ENCODE measurements at regions not wholly inside any gene's neighbourhood (a gene's known extent, or its start where the extent isn't known, plus 50 kb on each side); places are given as distances from the start of the nearest gene placed in this dataset.
"Not testable (repeated sequence)": the region's sequence is repeated elsewhere in the genome, so short reads cannot be mapped to it uniquely, and the experiment has no call there.

GRCh38 chr21:18148401-18148800, 96.2 kb upstream of the CHODL start:
- no peak overlapping the region for H3K9ac ChIP-seq (ENCODE audit: low read depth, low read length)
- no peaks in the 10 kb centered on the region for H3K9me3 ChIP-seq (ENCODE audit: control insufficient read depth, insufficient read depth, low read length)
- H3K4me1 ChIP-seq (ENCODE audit: insufficient read depth, low read length), result no peaks in the 10 kb centered on the region
- no peaks in the 10 kb centered on the region for H3K36me3 ChIP-seq (ENCODE audit: insufficient read depth, low read length)

GRCh38 chr21:18147678-18148077, 97.0 kb upstream of the CHODL start:
- Histone ChIP-seq H3K4me1 (ENCODE audit: insufficient read depth, low read length) (no peaks in the 10 kb centered on the region), H3K9me3 (ENCODE audit: control insufficient read depth, insufficient read depth, low read length) (no peaks in the 10 kb centered on the region), H3K9ac (ENCODE audit: low read depth, low read length) (no peak overlapping the region), H3K36me3 (ENCODE audit: insufficient read depth, low read length) (no peaks in the 10 kb centered on the region)

- no peak overlapping the region for H3K9ac ChIP-seq (ENCODE audit: low read depth, low read length)
- no peaks in the 10 kb centered on the region for H3K4me1 ChIP-seq (ENCODE audit: insufficient read depth, low read length)
- H3K36me3 ChIP-seq (ENCODE audit: insufficient read depth, low read length), result no peaks in the 10 kb centered on the region
- no peaks in the 10 kb centered on the region for H3K9me3 ChIP-seq (ENCODE audit: control insufficient read depth, insufficient read depth, low read length)
Observed at GRCh38 chr21:18146820-18147219, 97.8 kb upstream of the CHODL start.

DNA sequence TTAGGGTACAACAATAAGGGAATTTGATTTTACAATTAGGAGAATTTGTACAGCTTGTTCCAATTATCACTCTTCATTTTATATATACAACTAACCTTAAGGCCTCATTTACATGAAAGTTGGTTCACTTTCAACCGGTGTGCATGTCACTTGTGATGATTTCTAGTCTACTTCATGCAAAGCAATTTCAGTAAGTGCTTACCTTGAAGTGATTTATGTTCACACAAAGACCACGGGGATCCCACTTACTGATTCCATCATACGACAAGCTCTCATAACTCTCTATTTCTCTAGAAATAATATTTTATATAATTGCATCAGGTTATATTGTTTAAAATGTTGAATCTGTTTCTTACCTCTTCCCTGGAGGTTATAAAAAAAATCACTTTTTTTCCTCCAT, 100.3 kb upstream of the CHODL start:
- H3K9ac ChIP-seq (ENCODE audit: low read depth, low read length), result no peak overlapping the region
- no peaks in the 10 kb centered on the region for H3K36me3 ChIP-seq (ENCODE audit: insufficient read depth, low read length)
- no peaks in the 10 kb centered on the region for H3K9me3 ChIP-seq (ENCODE audit: control insufficient read depth, insufficient read depth, low read length)
- no peaks in the 10 kb centered on the region for H3K4me1 ChIP-seq (ENCODE audit: insufficient read depth, low read length)

- Histone ChIP-seq H3K4me1 (ENCODE audit: insufficient read depth, low read length) (no peaks in the 10 kb centered on the region), H3K9ac (ENCODE audit: low read depth, low read length) (no peak overlapping the region), H3K36me3 (ENCODE audit: insufficient read depth, low read length) (no peaks in the 10 kb centered on the region), H3K9me3 (ENCODE audit: control insufficient read depth, insufficient read depth, low read length) (no peaks in the 10 kb centered on the region)
Observed at GRCh38 chr21:18142655-18143054, 102.0 kb upstream of the CHODL start.

DNA sequence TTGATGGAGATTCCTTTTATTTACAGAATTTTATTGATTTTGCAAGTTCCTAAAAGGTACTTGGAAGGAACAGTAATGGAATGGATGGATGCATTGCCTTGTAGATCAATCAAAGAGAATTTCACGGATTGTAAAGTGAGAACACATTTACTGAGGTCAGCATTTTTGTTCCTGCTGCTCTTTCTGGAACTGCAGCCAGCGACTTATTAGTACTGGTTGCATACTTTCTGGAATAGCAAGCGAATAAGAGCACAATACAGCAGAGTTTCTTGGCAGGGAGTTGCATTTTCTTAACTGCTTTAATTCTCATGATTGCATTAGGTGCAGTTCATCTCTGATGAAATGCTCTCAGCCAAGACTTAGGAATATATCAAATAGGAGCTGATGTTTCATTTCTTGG, 106.1 kb upstream of the CHODL start:
- Histone ChIP-seq H3K4me1 (ENCODE audit: insufficient read depth, low read length) (no peaks in the 10 kb centered on the region), H3K9ac (ENCODE audit: low read depth, low read length) (no peak overlapping the region), H3K9me3 (ENCODE audit: control insufficient read depth, insufficient read depth, low read length) (no peaks in the 10 kb centered on the region), H3K36me3 (ENCODE audit: insufficient read depth, low read length) (no peaks in the 10 kb centered on the region)

DNA sequence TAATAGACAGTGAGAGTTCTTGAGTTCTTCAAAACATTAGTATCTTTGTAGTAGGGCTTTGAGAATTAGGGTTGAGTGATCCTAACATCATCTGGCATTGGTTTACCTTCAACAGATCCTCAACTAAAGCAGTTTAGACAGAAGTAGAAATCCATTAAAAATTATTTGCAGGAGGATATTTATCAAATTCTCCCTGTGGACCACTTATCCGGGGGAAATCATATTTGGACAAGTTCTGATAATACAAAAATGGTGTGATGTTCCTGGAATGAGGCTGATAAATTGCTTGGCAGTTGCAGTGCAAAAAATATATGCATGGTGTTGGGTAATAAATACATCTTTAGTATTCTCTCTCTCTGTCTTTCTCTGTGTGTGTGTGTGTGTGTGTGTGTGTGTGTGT, 115.1 kb upstream of the CHODL start:
- no peak overlapping the region for H3K9ac ChIP-seq (ENCODE audit: low read depth, low read length)
- no peaks in the 10 kb centered on the region for H3K4me1 ChIP-seq (ENCODE audit: insufficient read depth, low read length)

DNA sequence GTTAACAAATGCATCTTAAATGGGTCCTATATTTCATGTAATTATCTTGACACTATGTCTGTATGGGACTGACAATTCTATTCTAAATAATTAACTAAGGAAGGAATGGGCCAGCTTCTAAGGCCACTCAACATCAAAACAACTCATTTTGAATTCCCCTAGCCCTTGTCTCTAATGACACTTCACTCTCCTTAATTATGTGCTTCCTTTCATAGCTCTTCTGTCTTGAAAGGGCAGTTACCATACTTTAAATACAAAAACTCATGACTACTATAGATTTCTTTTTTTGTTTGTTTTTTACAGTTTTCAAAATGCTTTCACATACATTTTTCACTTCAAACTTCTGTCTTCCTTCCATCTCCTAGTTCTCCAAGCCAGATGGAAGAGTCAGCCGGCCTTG, 126.1 kb upstream of the CHODL start:
- H3K9me3 ChIP-seq (ENCODE audit: control insufficient read depth, insufficient read depth, low read length), result no peaks in the 10 kb centered on the region
- no peak overlapping the region for H3K9ac ChIP-seq (ENCODE audit: low read depth, low read length)
- H3K36me3 ChIP-seq (ENCODE audit: insufficient read depth, low read length), result no peaks in the 10 kb centered on the region
- no peaks in the 10 kb centered on the region for H3K4me1 ChIP-seq (ENCODE audit: insufficient read depth, low read length)

More for the DNA sequence above, 115.1 kb upstream of the CHODL start:
- Histone ChIP-seq H3K9me3 (ENCODE audit: control insufficient read depth, insufficient read depth, low read length) (no peaks in the 10 kb centered on the region), H3K36me3 (ENCODE audit: insufficient read depth, low read length) (no peaks in the 10 kb centered on the region)

- no peaks in the 10 kb centered on the region for H3K4me1 ChIP-seq (ENCODE audit: insufficient read depth, low read length)
- H3K36me3 ChIP-seq (ENCODE audit: insufficient read depth, low read length), result no peaks in the 10 kb centered on the region
- H3K9me3 ChIP-seq (ENCODE audit: control insufficient read depth, insufficient read depth, low read length), result no peaks in the 10 kb centered on the region
- no peak overlapping the region for H3K9ac ChIP-seq (ENCODE audit: low read depth, low read length)
Observed at GRCh38 chr21:18117176-18117575, 127.5 kb upstream of the CHODL start.

- Histone ChIP-seq H3K4me1 (ENCODE audit: insufficient read depth, low read length) (no peaks in the 10 kb centered on the region), H3K9me3 (ENCODE audit: control insufficient read depth, insufficient read depth, low read length) (no peaks in the 10 kb centered on the region), H3K36me3 (ENCODE audit: insufficient read depth, low read length) (no peaks in the 10 kb centered on the region), H3K9ac (ENCODE audit: low read depth, low read length) (no peak overlapping the region)
Observed at GRCh38 chr21:18114810-18115209, 129.8 kb upstream of the CHODL start.

GRCh38 chr21:18104802-18105201, 139.8 kb upstream of the CHODL start:
- Histone ChIP-seq H3K4me1 (ENCODE audit: insufficient read depth, low read length) (no peaks in the 10 kb centered on the region), H3K9ac (ENCODE audit: low read depth, low read length) (no peak overlapping the region), H3K9me3 (ENCODE audit: control insufficient read depth, insufficient read depth, low read length) (no peaks in the 10 kb centered on the region), H3K36me3 (ENCODE audit: insufficient read depth, low read length) (no peaks in the 10 kb centered on the region)

DNA sequence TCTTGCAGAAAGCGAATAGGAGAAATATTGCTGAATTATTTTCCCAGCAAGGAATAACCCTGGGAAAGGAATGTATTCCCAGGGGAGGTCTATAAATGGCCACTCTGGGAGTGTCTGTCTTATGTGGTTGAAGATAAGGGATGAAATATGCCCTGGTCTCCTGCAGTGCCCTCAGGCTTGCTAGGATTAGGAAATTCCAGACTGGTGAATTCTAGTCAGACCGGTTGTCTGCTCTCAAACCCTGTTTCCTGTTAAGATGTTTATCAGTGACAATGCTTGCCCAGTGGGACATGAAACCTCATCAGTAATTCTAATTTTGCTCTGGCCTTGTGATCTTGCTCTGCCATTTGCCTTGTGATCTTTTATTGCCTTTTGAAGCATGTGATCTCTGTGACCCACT, 148.2 kb upstream of the CHODL start:
- not testable (repeated sequence) for H3K9ac ChIP-seq (ENCODE audit: low read depth, low read length); H3K4me1 ChIP-seq (ENCODE audit: insufficient read depth, low read length); H3K36me3 ChIP-seq (ENCODE audit: insufficient read depth, low read length)
- H3K9me3 ChIP-seq (ENCODE audit: control insufficient read depth, insufficient read depth, low read length), result peaks cover 13% of the 10 kb centered on the region; the same call in 1 of the 2 replicates

DNA sequence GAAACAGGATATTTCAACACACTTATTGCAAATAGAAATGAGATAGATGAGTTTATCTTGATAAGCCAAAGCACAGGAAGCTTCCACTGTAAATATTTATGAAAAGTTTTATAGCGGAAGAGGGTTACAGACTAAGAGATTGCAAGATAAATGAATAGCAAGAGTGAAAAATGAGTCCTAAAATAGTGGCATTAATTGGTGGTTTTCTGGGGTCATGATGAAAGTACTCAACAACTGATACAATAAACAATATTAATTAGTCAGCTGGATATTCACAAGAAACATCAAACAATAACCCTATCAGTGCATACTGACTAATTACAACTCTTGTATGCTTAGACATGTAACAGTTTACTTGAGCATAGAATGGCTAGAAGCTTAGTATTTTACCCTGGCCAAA, 154.8 kb upstream of the CHODL start:
- H3K4me1 ChIP-seq (ENCODE audit: insufficient read depth, low read length), result no peaks in the 10 kb centered on the region
- 0 out of 2 replicates have a peak, but pooled peaks cover 3% of the 10 kb centered on the region for H3K9me3 ChIP-seq (ENCODE audit: control insufficient read depth, insufficient read depth, low read length)
- H3K36me3 ChIP-seq (ENCODE audit: insufficient read depth, low read length), result no peaks in the 10 kb centered on the region
- H3K9ac ChIP-seq (ENCODE audit: low read depth, low read length), result no peak overlapping the region

DNA sequence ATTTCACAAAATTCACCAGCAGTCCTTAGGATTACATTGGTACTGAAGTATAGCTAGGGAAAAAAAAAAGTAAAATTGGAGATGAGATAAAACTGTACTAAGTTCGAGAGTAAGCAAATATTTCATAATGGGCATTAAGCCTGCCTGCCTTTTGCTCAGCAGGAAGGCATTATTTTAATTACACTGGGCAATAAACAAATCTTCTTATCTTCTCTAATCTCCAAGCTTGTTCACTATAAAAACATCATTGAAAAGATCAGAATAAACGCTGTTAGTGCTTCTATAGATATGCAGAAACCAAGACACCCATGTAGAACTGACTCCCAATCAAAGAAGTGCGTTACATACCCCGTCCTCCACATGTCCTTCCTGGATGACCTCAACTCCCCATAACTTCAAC, 174.2 kb upstream of the CHODL start:
- Histone ChIP-seq H3K9me3 (ENCODE audit: control insufficient read depth, insufficient read depth, low read length) (no peaks in the 10 kb centered on the region; the same call in 1 of the 2 replicates), H3K4me1 (ENCODE audit: insufficient read depth, low read length) (no peaks in the 10 kb centered on the region), H3K36me3 (ENCODE audit: insufficient read depth, low read length) (no peaks in the 10 kb centered on the region), H3K9ac (ENCODE audit: low read depth, low read length) (no peak overlapping the region)

DNA sequence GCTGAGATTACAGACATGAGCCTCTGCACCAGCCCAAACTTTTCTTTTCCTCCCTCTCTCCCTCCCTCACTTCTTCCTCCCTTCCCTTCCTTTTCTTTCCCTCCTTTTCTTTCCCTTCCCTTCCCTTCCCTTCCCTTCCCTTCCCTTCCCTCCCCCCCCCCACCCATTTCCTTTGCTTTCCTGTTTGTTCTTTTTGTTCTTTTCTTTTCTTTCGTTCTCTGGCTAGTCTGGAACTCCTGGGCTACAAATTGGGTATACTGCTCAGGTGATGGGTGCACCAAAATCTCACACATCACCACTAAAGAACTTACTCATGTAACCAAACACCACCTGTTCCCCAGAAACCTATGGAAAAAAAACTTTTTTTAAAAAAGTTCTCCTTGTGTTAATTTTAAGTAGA, 174.8 kb upstream of the CHODL start:
- Histone ChIP-seq H3K9ac (ENCODE audit: low read depth, low read length) (no peak overlapping the region), H3K36me3 (ENCODE audit: insufficient read depth, low read length) (no peaks in the 10 kb centered on the region), H3K9me3 (ENCODE audit: control insufficient read depth, insufficient read depth, low read length) (no peaks in the 10 kb centered on the region; the same call in 1 of the 2 replicates), H3K4me1 (ENCODE audit: insufficient read depth, low read length) (no peaks in the 10 kb centered on the region)

- Histone ChIP-seq H3K9me3 (ENCODE audit: control insufficient read depth, insufficient read depth, low read length) (no peaks in the 10 kb centered on the region), H3K36me3 (ENCODE audit: insufficient read depth, low read length) (no peaks in the 10 kb centered on the region), H3K9ac (ENCODE audit: low read depth, low read length) (no peak overlapping the region), H3K4me1 (ENCODE audit: insufficient read depth, low read length) (no peaks in the 10 kb centered on the region)
Observed at GRCh38 chr21:18060402-18060801, 184.2 kb upstream of the CHODL start.

All from ES-I3 (cell line).